HepG2 (cell line): ENCODE measurements at regions not wholly inside any gene's neighbourhood (a gene's known extent, or its start where the extent isn't known, plus 50 kb on each side); places are given as distances from the start of the nearest gene placed in this dataset.

ENCODE experiments used
- ATAC-seq: fragments of 200-7000 bp; cut with Tn5 transposase; 3 replicates; pipeline ENCODE4 v1.9.1; 2020; ENCODE audit warnings: mild to moderate bottlenecking, moderate library complexity
- BruUV-seq: library from RNA; stranded (reverse); fragments of 400-500 nt; replicated peaks from 2 replicates; lab custom pipeline; 2021; lab: Mats Ljungman, UMichigan
- CTCF ChIA-PET: fragments of 300-600 bp; formaldehyde crosslinking; extraction: SDS; loops from one replicate; lab custom pipeline; 2021; ENCODE audit warnings: low total read pairs, inconsistent platforms, low intra/inter-chr PET ratio; lab: Yijun Ruan, JAX
- POLR2A ChIA-PET: fragments of 350-600 bp; sonication (Branson Sonifier 250); formaldehyde crosslinking; loops from one replicate; lab custom pipeline; 2020; ENCODE audit warnings: antibody characterized with exemption, inconsistent platforms; lab: Yijun Ruan, JAX
- DNase-seq: peaks from one replicate; pipeline ENCODE4 v3.0.0-alpha.2; 2015; ENCODE audit warnings: low spot score
- FAIRE-seq: peaks from 3 replicates; lab custom pipeline; 2011; peaks lifted over from hg19 to GRCh38; lab: Jason Lieb, UNC
- H2AFZ ChIP-seq: one replicate; pipeline ENCODE4 v1.6.1; 2011; ENCODE audit warnings: low read length, inconsistent platforms
- H3K27ac ChIP-seq: fragments of 300-600 bp; 3 replicates; pipeline ENCODE4 v1.8.0; 2011; ENCODE audit warnings: mixed run types, mild to moderate bottlenecking, mixed read lengths, low read length, inconsistent platforms; ENCODE audit not compliant: insufficient read depth; ENCODE audit errors: extremely low read length
- H3K27me3 ChIP-seq, 2 experiments: fragments of 200-600 bp in 1 of 2; 2 replicates in 1 of 2; 3 replicates in 1 of 2; pipeline versions ENCODE4 v1.6.0 to v1.8.0; 2011; ENCODE audit warnings: low read length in 2 of 2, mild to moderate bottlenecking in 2 of 2, moderate library complexity in 2 of 2, inconsistent platforms in 1 of 2; ENCODE audit not compliant: insufficient read depth in 2 of 2, control insufficient read depth in 1 of 2
- H3K36me3 ChIP-seq, 2 experiments: fragments of 200-600 bp in 1 of 2; replicated peaks in 1 of 2; 2 replicates in 1 of 2; 3 replicates in 1 of 2; pipeline versions ENCODE4 v1.5.1 to v1.8.0; 2011; ENCODE audit warnings: low read length in 2 of 2, inconsistent platforms in 1 of 2; ENCODE audit not compliant: insufficient read depth in 2 of 2, control insufficient read depth in 1 of 2
- H3K4me1 ChIP-seq: 2 replicates; pipeline ENCODE4 v1.5.1; 2012; ENCODE audit warnings: low read length, inconsistent platforms; ENCODE audit not compliant: insufficient read depth
- H3K4me2 ChIP-seq: 2 replicates; pipeline ENCODE4 v1.6.0; 2011; ENCODE audit warnings: low read depth, low read length, inconsistent platforms
- H3K4me3 ChIP-seq, 3 experiments: fragments of 200-600 bp in 1 of 3; sonication (generic), shearing (Covaris generic) in 1 of 3; replicated peaks in 1 of 3; 2 replicates each; pipeline ENCODE4 v1.5.1; 2011 to 2016; ENCODE audit warnings: low read length in 3 of 3, inconsistent platforms in 2 of 3, low read depth in 2 of 3, mild to moderate bottlenecking in 2 of 3, control low read depth in 1 of 3, mixed read lengths in 1 of 3; ENCODE audit not compliant: insufficient read depth in 1 of 3
- H3K79me2 ChIP-seq: one replicate; pipeline ENCODE4 v1.6.1; 2011; ENCODE audit warnings: low read length, inconsistent platforms; ENCODE audit not compliant: insufficient read depth
- H3K9ac ChIP-seq: 2 replicates; pipeline ENCODE4 v1.6.0; 2011; ENCODE audit warnings: mild to moderate bottlenecking, low read depth, low read length, inconsistent platforms; ENCODE audit not compliant: insufficient read depth
- H3K9me3 ChIP-seq: 2 replicates; pipeline ENCODE4 v1.5.1; 2012; ENCODE audit warnings: mild to moderate bottlenecking, low read length
- H4K20me1 ChIP-seq: 2 replicates; pipeline ENCODE4 v1.6.0; 2011; ENCODE audit warnings: inconsistent platforms, mild to moderate bottlenecking, low read length, moderate library complexity; ENCODE audit not compliant: insufficient read depth
- BCLAF1 ChIP-seq: fragments of 450-650 bp; IDR thresholded peaks from 2 replicates; pipeline ENCODE4 v1.6.1; 2017; ENCODE audit warnings: mild to moderate bottlenecking
- CTCF ChIP-seq: sonication (generic); formaldehyde crosslinking; IDR thresholded peaks from 2 replicates; pipeline ENCODE4 v1.5.0; 2020; ENCODE audit warnings: mild to moderate bottlenecking, missing genetic modification reagents, moderate library complexity
- HNF4A ChIP-seq: sonication (generic); formaldehyde crosslinking; IDR thresholded peaks from 2 replicates; pipeline ENCODE4 v1.4.0; 2020; ENCODE audit warnings: missing genetic modification reagents
- KDM4B ChIP-seq: sonication (generic); formaldehyde crosslinking; IDR thresholded peaks from 2 replicates; pipeline ENCODE4 v1.4.0; 2020; ENCODE audit warnings: missing genetic modification reagents
- SP2 ChIP-seq: sonication (generic); formaldehyde crosslinking; IDR thresholded peaks from 2 replicates; pipeline ENCODE4 v1.5.1; 2020; ENCODE audit warnings: mild to moderate bottlenecking, missing genetic modification reagents
- ZNF136 ChIP-seq: sonication (generic); formaldehyde crosslinking; IDR thresholded peaks from 2 replicates; pipeline ENCODE4 v1.8.1; 2022; ENCODE audit warnings: low read depth, mild to moderate bottlenecking, moderate library complexity, missing genetic modification reagents
- ZSCAN21 ChIP-seq: sonication (generic); formaldehyde crosslinking; IDR thresholded peaks from 2 replicates; pipeline ENCODE4 v1.8.0; 2022; ENCODE audit warnings: mild to moderate bottlenecking, missing genetic modification reagents, moderate library complexity, borderline replicate concordance
- WGBS: methylation state at CpG from one replicate; pipeline ENCODE4 v1.1.6; 2017; ENCODE audit warnings: low lambda C conversion rate; 5-methylcytosine and 5-hydroxymethylcytosine counted together
- in situ Hi-C: cut with HindIII; loops from 2 replicates; pipeline ENCODE4 v1.10.0; 2017; ENCODE audit warnings: low pct_unique_long_range_greater_than_20kb; ENCODE audit not compliant: extremely low pct_ligation_motif_present
- intact Hi-C: fragments of 100-400 bp; cut with micrococcal nuclease; formaldehyde crosslinking; loops from one replicate; pipeline ENCODE4 v1.10.0; 2022; ENCODE audit not compliant: unreplicated experiment

GRCh38 chr21:26769613-26770188, 75.5 kb downstream of the ADAMTS1 start:
- ChIA-PET POLR2A (no interaction called here), CTCF (interaction anchor here (1.5 kb wide), 1 partner anchor 1975 kb away, joined by 3 read pairs; no protein-coding TSS in a partner anchor)
- Histone ChIP-seq H3K4me1 (no peaks in the 10 kb centered on the region), H3K9me3 (peaks cover 6% of the 10 kb centered on the region; the same call in 1 of the 2 replicates), H3K4me3 (no peak overlapping the region), H3K79me2 (no peaks in the 10 kb centered on the region), H2AFZ (no peak overlapping the region), H3K4me2 (no peak overlapping the region), H3K9ac (no peak overlapping the region), H4K20me1 (no peaks in the 10 kb centered on the region), H3K36me3 (no peaks in the 10 kb centered on the region), H3K27me3 (no peaks in the 10 kb centered on the region), H3K27ac (no peak overlapping the region)
- no peak for FAIRE-seq
- intact Hi-C loops: loop anchor here (2.0 kb wide), 1 partner anchor 931 kb away; no protein-coding TSS in a partner anchor
- 4% methylated on average over 6 of the region's 6 CpGs for WGBS
- ATAC-seq: no peak
- no TSS peak for BruUV-seq
- DNase-seq: no peak
- TF ChIP-seq CTCF (CRISPR knock-in tag) (0 out of 2 replicates have a peak, but pooled peaks have one; percentile 7), ZSCAN21 (no peak)
- in situ Hi-C loops: no loop called here

GRCh38 chr21:26766826-26767325, 78.3 kb downstream of the ADAMTS1 start:
- in situ Hi-C loops (no loop called here), intact Hi-C loops (no loop called here)
- no peaks in the 10 kb centered on the region for H4K20me1 ChIP-seq
- H3K79me2 ChIP-seq: no peaks in the 10 kb centered on the region
- CTCF ChIA-PET: no interaction called here
- no peak for DNase-seq
- H3K27ac ChIP-seq: no peak overlapping the region
- BruUV-seq: no TSS peak
- no peak overlapping the region for H2AFZ ChIP-seq
- no peak for TF ChIP-seq SP2 (CRISPR knock-in tag)
- TF ChIP-seq ZNF136 (CRISPR knock-in tag): no peak
- no peak for TF ChIP-seq HNF4A (CRISPR knock-in tag)
- no peak for TF ChIP-seq BCLAF1
- TF ChIP-seq KDM4B: no peak
- TF ChIP-seq, all 625 proteins: peak for 0
- Histone ChIP-seq H3K27me3 (no peaks in the 10 kb centered on the region), H3K9me3 (peaks cover 9% of the 10 kb centered on the region; the same call in 1 of the 2 replicates), H3K36me3 (no peaks in the 10 kb centered on the region), H3K4me2 (no peak overlapping the region), H3K4me3 (no peak overlapping the region), H3K9ac (no peak overlapping the region), H3K4me1 (no peaks in the 10 kb centered on the region)
- WGBS: 6% methylated on average over 6 of the region's 6 CpGs
- POLR2A ChIA-PET: no interaction called here
- ATAC-seq: no peak
- no peak for FAIRE-seq
